ENCODE measurements at regions not wholly inside any gene's neighbourhood (a gene's known extent, or its start where the extent isn't known, plus 50 kb on each side); places are given as distances from the start of the nearest gene placed in this dataset.

GRCh38 chr2:123563515-123563914 lies 461.6 kb upstream of the CNTNAP5 start:
- Mint-ChIP-seq H3K4me3 (ENCODE audit: unreplicated experiment) (no peak overlapping the region), H3K27me3 (ENCODE audit: insufficient read depth, unreplicated experiment) (no peaks in the 10 kb centered on the region), H3K36me3 (ENCODE audit: insufficient read depth, unreplicated experiment) (no peaks in the 10 kb centered on the region), H3K4me1 (ENCODE audit: low read depth, unreplicated experiment) (no peaks in the 10 kb centered on the region), H3K9me3 (ENCODE audit: unreplicated experiment) (no peaks in the 10 kb centered on the region), H3K27ac (ENCODE audit: unreplicated experiment) (no peak overlapping the region)
- H3K9me3 ChIP-seq = no peaks in the 10 kb centered on the region
- POLR2A ChIA-PET = no interaction called here
- H3K27me3 ChIP-seq (replicated peaks; ENCODE audit: control insufficient read depth, insufficient read depth, low read length) = no peaks in the 10 kb centered on the region
- H3K36me3 ChIP-seq (ENCODE audit: control insufficient read depth, insufficient read depth, low read length) = no peaks in the 10 kb centered on the region
- TF ChIP-seq CTCF (IDR thresholded peaks at IDR 0.05; ENCODE audit: insufficient read depth in 1 of 2, low read depth in 1 of 2, low read length in 1 of 2, severe bottlenecking in 1 of 2, unreplicated experiment in 1 of 2) = no peak
- DNase-seq = no peak
- CTCF ChIA-PET = no interaction called here
- intact Hi-C loops (cut with micrococcal nuclease; ENCODE audit: unreplicated experiment) = no loop called here
- BruUV-seq (replicated peaks) = no TSS peak
- H3K4me3 ChIP-seq (ENCODE audit: low read depth, low read length) = no peak overlapping the region
- no peaks in the 10 kb centered on the region for H3K4me1 ChIP-seq

GRCh38 chr2:123566291-123566946 lies 458.7 kb upstream of the CNTNAP5 start:
- Histone ChIP-seq H3K4me3 (ENCODE audit: low read depth, low read length) (no peak overlapping the region), H3K36me3 (ENCODE audit: control insufficient read depth, insufficient read depth, low read length) (no peaks in the 10 kb centered on the region), H3K4me1 (no peaks in the 10 kb centered on the region), H3K27me3 (replicated peaks; ENCODE audit: control insufficient read depth, insufficient read depth, low read length) (no peaks in the 10 kb centered on the region), H3K9me3 (no peaks in the 10 kb centered on the region)
- no peak overlapping the region for H3K27ac Mint-ChIP-seq (ENCODE audit: unreplicated experiment)
- TF ChIP-seq CTCF (IDR thresholded peaks at IDR 0.05; ENCODE audit: insufficient read depth in 1 of 2, low read depth in 1 of 2, low read length in 1 of 2, severe bottlenecking in 1 of 2, unreplicated experiment in 1 of 2) = no peak
- intact Hi-C loops (cut with micrococcal nuclease; ENCODE audit: unreplicated experiment) = no loop called here
- DNase-seq = no peak
- POLR2A ChIA-PET = no interaction called here
- H3K9me3 Mint-ChIP-seq (ENCODE audit: unreplicated experiment) = no peaks in the 10 kb centered on the region
- CTCF ChIA-PET = no interaction called here
- BruUV-seq (replicated peaks) = no TSS peak
- no peak overlapping the region for H3K4me3 Mint-ChIP-seq (ENCODE audit: unreplicated experiment)
- H3K36me3 Mint-ChIP-seq (ENCODE audit: insufficient read depth, unreplicated experiment) = no peaks in the 10 kb centered on the region
- H3K27me3 Mint-ChIP-seq (ENCODE audit: insufficient read depth, unreplicated experiment) = no peaks in the 10 kb centered on the region
- no peaks in the 10 kb centered on the region for H3K4me1 Mint-ChIP-seq (ENCODE audit: low read depth, unreplicated experiment)

- Mint-ChIP-seq H3K27me3 (ENCODE audit: insufficient read depth, unreplicated experiment) (no peaks in the 10 kb centered on the region), H3K27ac (ENCODE audit: unreplicated experiment) (no peak overlapping the region), H3K36me3 (ENCODE audit: insufficient read depth, unreplicated experiment) (no peaks in the 10 kb centered on the region), H3K4me3 (ENCODE audit: unreplicated experiment) (no peak overlapping the region), H3K9me3 (ENCODE audit: unreplicated experiment) (no peaks in the 10 kb centered on the region), H3K4me1 (ENCODE audit: low read depth, unreplicated experiment) (no peaks in the 10 kb centered on the region)
- BruUV-seq (replicated peaks) = no TSS peak
- no peak for TF ChIP-seq CTCF (IDR thresholded peaks at IDR 0.05; ENCODE audit: insufficient read depth in 1 of 2, low read depth in 1 of 2, low read length in 1 of 2, severe bottlenecking in 1 of 2, unreplicated experiment in 1 of 2)
- intact Hi-C loops (cut with micrococcal nuclease; ENCODE audit: unreplicated experiment) = no loop called here
- DNase-seq = no peak
- ChIA-PET CTCF (no interaction called here), POLR2A (no interaction called here)
- Histone ChIP-seq H3K4me3 (ENCODE audit: low read depth, low read length) (no peak overlapping the region), H3K27me3 (replicated peaks; ENCODE audit: control insufficient read depth, insufficient read depth, low read length) (no peaks in the 10 kb centered on the region), H3K4me1 (no peaks in the 10 kb centered on the region), H3K36me3 (ENCODE audit: control insufficient read depth, insufficient read depth, low read length) (no peaks in the 10 kb centered on the region), H3K9me3 (no peaks in the 10 kb centered on the region)
Observed at GRCh38 chr2:123578016-123578415, 447.1 kb upstream of the CNTNAP5 start.

All from Caco-2 (cell line).